ENCODE measurements at regions not wholly inside any gene's neighbourhood (a gene's known extent, or its start where the extent isn't known, plus 50 kb on each side); places are given as distances from the start of the nearest gene placed in this dataset.

GRCh38 chr18:27661320-27662018 is 476.4 kb upstream of the CHST9 start:
- Histone ChIP-seq H3K36me3 (ENCODE audit: control insufficient read depth, low read depth, low read length) (no peaks in the 10 kb centered on the region), H3K9me3 (ENCODE audit: control insufficient read depth, low read depth, low read length) (no peaks in the 10 kb centered on the region), H3K4me1 (ENCODE audit: control insufficient read depth, low read depth, low read length) (peaks cover 30% of the 10 kb centered on the region), H3K4me3 (ENCODE audit: low read length) (no peak overlapping the region), H3K9ac (ENCODE audit: low read length) (no peak overlapping the region), H3K27ac (ENCODE audit: low read length) (no peak overlapping the region), H3K27me3 (ENCODE audit: control insufficient read depth, insufficient read depth, low read length) (no peaks in the 10 kb centered on the region)

GRCh38 chr18:27656905-27657304 is 471.8 kb upstream of the CHST9 start:
- H3K27ac ChIP-seq (ENCODE audit: low read length): no peak overlapping the region
- no peak overlapping the region for H3K9ac ChIP-seq (ENCODE audit: low read length)

GRCh38 chr18:27656167-27656778 is 471.2 kb upstream of the CHST9 start:
- H3K9me3 ChIP-seq (ENCODE audit: control insufficient read depth, low read depth, low read length): no peaks in the 10 kb centered on the region
- H3K36me3 ChIP-seq (ENCODE audit: control insufficient read depth, low read depth, low read length): no peaks in the 10 kb centered on the region
- no peaks in the 10 kb centered on the region for H3K27me3 ChIP-seq (ENCODE audit: control insufficient read depth, insufficient read depth, low read length)
- no peak overlapping the region for H3K4me3 ChIP-seq (ENCODE audit: low read length)
- no peak overlapping the region for H3K9ac ChIP-seq (ENCODE audit: low read length)
- no peak overlapping the region for H3K27ac ChIP-seq (ENCODE audit: low read length)
- H3K4me1 ChIP-seq (ENCODE audit: control insufficient read depth, low read depth, low read length): peaks cover 6% of the 10 kb centered on the region

More at GRCh38 chr18:27656905-27657304, 471.8 kb upstream of the CHST9 start:
- no peaks in the 10 kb centered on the region for H3K9me3 ChIP-seq (ENCODE audit: control insufficient read depth, low read depth, low read length)
- no peaks in the 10 kb centered on the region for H3K36me3 ChIP-seq (ENCODE audit: control insufficient read depth, low read depth, low read length)
- H3K27me3 ChIP-seq (ENCODE audit: control insufficient read depth, insufficient read depth, low read length): no peaks in the 10 kb centered on the region
- H3K4me1 ChIP-seq (ENCODE audit: control insufficient read depth, low read depth, low read length): peaks cover 11% of the 10 kb centered on the region
- no peak overlapping the region for H3K4me3 ChIP-seq (ENCODE audit: low read length)

DNA sequence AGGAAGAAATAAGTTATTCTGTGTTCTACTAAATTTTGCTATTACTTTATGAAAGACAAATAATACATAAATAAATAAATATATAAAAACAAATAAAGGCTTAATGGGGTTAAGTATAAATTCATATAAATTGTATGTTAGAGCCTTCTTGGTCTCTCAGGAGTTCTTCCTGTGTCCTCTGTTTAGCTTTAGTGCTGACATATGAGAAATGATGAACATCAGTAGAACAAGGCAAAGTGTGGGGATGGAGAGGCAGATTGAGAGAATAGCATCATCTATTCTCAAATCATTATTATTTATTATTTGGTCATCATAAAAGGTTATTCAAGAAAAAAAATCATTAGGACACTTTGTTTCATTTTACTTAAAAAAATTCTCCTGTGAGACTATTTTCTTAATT is 468.1 kb upstream of the CHST9 start:
- H3K4me1 ChIP-seq (ENCODE audit: control insufficient read depth, low read depth, low read length): peaks cover 15% of the 10 kb centered on the region
- H3K4me3 ChIP-seq (ENCODE audit: low read length): no peak overlapping the region
- no peaks in the 10 kb centered on the region for H3K9me3 ChIP-seq (ENCODE audit: control insufficient read depth, low read depth, low read length)
- no peaks in the 10 kb centered on the region for H3K27me3 ChIP-seq (ENCODE audit: control insufficient read depth, insufficient read depth, low read length)
- no peaks in the 10 kb centered on the region for H3K36me3 ChIP-seq (ENCODE audit: control insufficient read depth, low read depth, low read length)
- H3K27ac ChIP-seq (ENCODE audit: low read length): no peak overlapping the region
- H3K9ac ChIP-seq (ENCODE audit: low read length): no peak overlapping the region

DNA sequence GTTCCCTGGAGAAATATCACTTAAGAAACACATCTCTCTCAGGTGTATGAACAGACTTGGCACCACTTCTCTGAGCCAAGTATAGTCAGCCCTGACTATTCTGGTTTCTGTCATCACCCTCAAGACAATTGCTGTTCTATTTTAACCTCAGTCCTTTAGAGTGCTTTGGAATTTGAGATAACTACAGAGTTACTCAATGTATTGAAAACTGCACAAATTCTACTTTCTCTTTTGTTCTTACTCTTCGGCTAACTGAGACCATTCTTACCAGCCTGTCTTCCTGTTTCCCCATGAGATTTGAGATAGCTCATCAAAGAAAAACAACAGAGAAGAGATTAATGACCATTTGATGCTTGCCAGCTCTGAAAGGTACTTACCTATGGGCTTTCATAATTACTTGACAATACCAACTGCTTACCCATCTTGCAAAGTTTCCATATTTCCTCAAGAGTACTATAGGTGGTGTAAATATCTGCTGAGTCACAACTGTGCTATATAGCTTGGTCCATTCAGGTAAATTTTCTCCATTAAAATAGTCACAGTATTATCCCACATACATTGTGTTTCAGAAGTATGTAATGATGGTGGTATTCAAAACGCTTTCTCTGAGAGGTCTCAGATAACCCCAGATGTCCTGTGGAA is 467.5 kb upstream of the CHST9 start:
- peaks cover 15% of the 10 kb centered on the region for H3K4me1 ChIP-seq (ENCODE audit: control insufficient read depth, low read depth, low read length)
- no peak overlapping the region for H3K27ac ChIP-seq (ENCODE audit: low read length)
- no peaks in the 10 kb centered on the region for H3K9me3 ChIP-seq (ENCODE audit: control insufficient read depth, low read depth, low read length)
- no peaks in the 10 kb centered on the region for H3K27me3 ChIP-seq (ENCODE audit: control insufficient read depth, insufficient read depth, low read length)
- no peak overlapping the region for H3K9ac ChIP-seq (ENCODE audit: low read length)
- H3K36me3 ChIP-seq (ENCODE audit: control insufficient read depth, low read depth, low read length): no peaks in the 10 kb centered on the region
- H3K4me3 ChIP-seq (ENCODE audit: low read length): no peak overlapping the region

DNA sequence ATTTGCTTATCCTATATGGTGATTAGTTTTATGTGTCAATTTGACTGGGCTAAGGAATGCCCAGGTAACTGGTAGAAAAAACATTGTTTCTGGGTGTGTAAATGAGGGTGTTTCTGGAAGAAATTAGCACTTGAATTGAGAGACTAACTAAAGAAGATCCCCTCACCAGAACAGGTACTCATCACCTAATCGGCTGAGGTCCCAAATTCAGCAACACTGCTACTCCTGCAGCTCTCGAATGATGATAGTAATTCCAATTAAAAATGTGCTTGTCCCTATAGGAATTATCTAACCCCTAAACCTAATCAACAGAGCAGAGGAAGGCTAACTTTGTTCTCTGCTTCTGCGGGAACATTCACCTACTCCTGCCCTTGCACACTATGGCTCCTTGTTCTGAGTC is 464.5 kb upstream of the CHST9 start:
- H3K36me3 ChIP-seq (ENCODE audit: control insufficient read depth, low read depth, low read length): no peaks in the 10 kb centered on the region
- H3K4me1 ChIP-seq (ENCODE audit: control insufficient read depth, low read depth, low read length): peaks cover 15% of the 10 kb centered on the region
- H3K27ac ChIP-seq (ENCODE audit: low read length): no peak overlapping the region
- no peaks in the 10 kb centered on the region for H3K27me3 ChIP-seq (ENCODE audit: control insufficient read depth, insufficient read depth, low read length)
- no peak overlapping the region for H3K9ac ChIP-seq (ENCODE audit: low read length)
- H3K4me3 ChIP-seq (ENCODE audit: low read length): no peak overlapping the region
- H3K9me3 ChIP-seq (ENCODE audit: control insufficient read depth, low read depth, low read length): no peaks in the 10 kb centered on the region

GRCh38 chr18:27645929-27646328 is 460.8 kb upstream of the CHST9 start:
- Histone ChIP-seq H3K9me3 (ENCODE audit: control insufficient read depth, low read depth, low read length) (no peaks in the 10 kb centered on the region), H3K9ac (ENCODE audit: low read length) (no peak overlapping the region), H3K27ac (ENCODE audit: low read length) (no peak overlapping the region), H3K27me3 (ENCODE audit: control insufficient read depth, insufficient read depth, low read length) (no peaks in the 10 kb centered on the region), H3K4me1 (ENCODE audit: control insufficient read depth, low read depth, low read length) (peaks cover 15% of the 10 kb centered on the region), H3K4me3 (ENCODE audit: low read length) (no peak overlapping the region), H3K36me3 (ENCODE audit: control insufficient read depth, low read depth, low read length) (no peaks in the 10 kb centered on the region)

- no peak overlapping the region for H3K9ac ChIP-seq (ENCODE audit: low read length)
- no peaks in the 10 kb centered on the region for H3K4me1 ChIP-seq (ENCODE audit: control insufficient read depth, low read depth, low read length)
- no peak overlapping the region for H3K4me3 ChIP-seq (ENCODE audit: low read length)
- no peak overlapping the region for H3K27ac ChIP-seq (ENCODE audit: low read length)
- no peaks in the 10 kb centered on the region for H3K9me3 ChIP-seq (ENCODE audit: control insufficient read depth, low read depth, low read length)
- no peaks in the 10 kb centered on the region for H3K36me3 ChIP-seq (ENCODE audit: control insufficient read depth, low read depth, low read length)
- H3K27me3 ChIP-seq (ENCODE audit: control insufficient read depth, insufficient read depth, low read length): no peaks in the 10 kb centered on the region
These were observed 451.5 kb upstream of the CHST9 start for GRCh38 chr18:27636576-27637085.

- H3K36me3 ChIP-seq (ENCODE audit: control insufficient read depth, low read depth, low read length): no peaks in the 10 kb centered on the region
- H3K27me3 ChIP-seq (ENCODE audit: control insufficient read depth, insufficient read depth, low read length): no peaks in the 10 kb centered on the region
- no peak overlapping the region for H3K9ac ChIP-seq (ENCODE audit: low read length)
These were observed 447.6 kb upstream of the CHST9 start for GRCh38 chr18:27632706-27633105.

GRCh38 chr18:27627927-27628326 is 442.8 kb upstream of the CHST9 start:
- Histone ChIP-seq H3K27me3 (ENCODE audit: control insufficient read depth, insufficient read depth, low read length) (no peaks in the 10 kb centered on the region), H3K4me3 (ENCODE audit: low read length) (no peak overlapping the region), H3K9me3 (ENCODE audit: control insufficient read depth, low read depth, low read length) (no peaks in the 10 kb centered on the region), H3K9ac (ENCODE audit: low read length) (no peak overlapping the region), H3K4me1 (ENCODE audit: control insufficient read depth, low read depth, low read length) (no peaks in the 10 kb centered on the region), H3K27ac (ENCODE audit: low read length) (no peak overlapping the region), H3K36me3 (ENCODE audit: control insufficient read depth, low read depth, low read length) (no peaks in the 10 kb centered on the region)

More at GRCh38 chr18:27632706-27633105, 447.6 kb upstream of the CHST9 start:
- no peak overlapping the region for H3K4me3 ChIP-seq (ENCODE audit: low read length)
- H3K27ac ChIP-seq (ENCODE audit: low read length): no peak overlapping the region
- H3K9me3 ChIP-seq (ENCODE audit: control insufficient read depth, low read depth, low read length): no peaks in the 10 kb centered on the region
- H3K4me1 ChIP-seq (ENCODE audit: control insufficient read depth, low read depth, low read length): no peaks in the 10 kb centered on the region

- H3K4me1 ChIP-seq (ENCODE audit: control insufficient read depth, low read depth, low read length): no peaks in the 10 kb centered on the region
- no peaks in the 10 kb centered on the region for H3K27me3 ChIP-seq (ENCODE audit: control insufficient read depth, insufficient read depth, low read length)
- H3K4me3 ChIP-seq (ENCODE audit: low read length): no peak overlapping the region
- H3K27ac ChIP-seq (ENCODE audit: low read length): no peak overlapping the region
- no peaks in the 10 kb centered on the region for H3K9me3 ChIP-seq (ENCODE audit: control insufficient read depth, low read depth, low read length)
- H3K36me3 ChIP-seq (ENCODE audit: control insufficient read depth, low read depth, low read length): no peaks in the 10 kb centered on the region
- no peak overlapping the region for H3K9ac ChIP-seq (ENCODE audit: low read length)
These were observed 436.3 kb upstream of the CHST9 start for GRCh38 chr18:27621236-27621890.

All from iPS-18a (cell line).